HEK293 (cell line): ENCODE measurements at regions not wholly inside any gene's neighbourhood (a gene's known extent, or its start where the extent isn't known, plus 50 kb on each side); places are given as distances from the start of the nearest gene placed in this dataset.

Experiments
- CTCF ChIA-PET: fragments of 350-600 bp; formaldehyde crosslinking; extraction: SDS; loops from one replicate; lab custom pipeline; 2021; ENCODE audit warnings: antibody characterized with exemption; lab: Yijun Ruan, JAX
- POLR2A ChIA-PET: fragments of 300-600 bp; formaldehyde crosslinking; extraction: SDS; loops from one replicate; lab custom pipeline; 2020; ENCODE audit warnings: antibody characterized with exemption, inconsistent platforms; lab: Yijun Ruan, JAX
- H3K27ac ChIP-seq: fragments of 200-500 bp; sonication (Bioruptor generic); 2 replicates; pipeline ENCODE4 v1.5.1; 2014; ENCODE audit warnings: low read depth, low read length, control low read depth, inconsistent platforms; ENCODE audit errors: extremely low read depth
- H3K36me3 ChIP-seq, 2 experiments: fragments of 200-500 bp in 1 of 2; sonication (Bioruptor generic) in 1 of 2; 1 replicate in 1 of 2; 2 replicates in 1 of 2; pipeline ENCODE4 v1.5.1; 2014 to 2017; ENCODE audit warnings: inconsistent platforms in 2 of 2, low read length in 2 of 2; ENCODE audit not compliant: control insufficient read depth in 2 of 2, insufficient read depth in 1 of 2
- H3K4me1 ChIP-seq: fragments of 200-500 bp; sonication (Bioruptor generic); 2 replicates; pipeline ENCODE4 v1.5.1; 2014; ENCODE audit warnings: mild to moderate bottlenecking, low read length, inconsistent platforms; ENCODE audit not compliant: control insufficient read depth, insufficient read depth
- H3K4me3 ChIP-seq: 2 replicates; pipeline ENCODE4 v1.5.1; 2011; ENCODE audit warnings: low read depth, mild to moderate bottlenecking, control low read depth, low read length, moderate library complexity
- H3K9me3 ChIP-seq: fragments of 200-500 bp; sonication (Bioruptor generic); 2 replicates; pipeline ENCODE4 v1.5.1; 2014; ENCODE audit warnings: low read depth, low read length, inconsistent platforms; ENCODE audit not compliant: control insufficient read depth, insufficient read depth
- BCL11A ChIP-seq: fragments of 450-650 bp; formaldehyde crosslinking; IDR thresholded peaks from 2 replicates; pipeline ENCODE4 v1.5.1; 2016; ENCODE audit warnings: low read depth, missing biosample characterization, missing genetic modification characterization
- KLF7 ChIP-seq: fragments of 450-650 bp; formaldehyde crosslinking; IDR thresholded peaks from 2 replicates; pipeline ENCODE4 v1.5.1; 2016; ENCODE audit warnings: missing biosample characterization, missing genetic modification characterization, borderline replicate concordance
- SETDB1 ChIP-seq: IDR thresholded peaks from one replicate; pipeline ENCODE4 v1.6.1; 2017; ENCODE audit warnings: mild to moderate bottlenecking, low read length, moderate library complexity, mixed read lengths; ENCODE audit not compliant: insufficient read length
- YY2 ChIP-seq: fragments of 450-650 bp; formaldehyde crosslinking; IDR thresholded peaks from 2 replicates; pipeline ENCODE4 v1.5.1; 2016; ENCODE audit warnings: missing biosample characterization, missing genetic modification characterization
- ZNF146 ChIP-seq: fragments of 450-650 bp; formaldehyde crosslinking; IDR thresholded peaks from 2 replicates; pipeline ENCODE4 v1.5.1; 2016; ENCODE audit warnings: missing biosample characterization, missing genetic modification characterization
- ZNF157 ChIP-seq: fragments of 450-650 bp; formaldehyde crosslinking; IDR thresholded peaks from 2 replicates; pipeline ENCODE4 v1.5.1; 2016; ENCODE audit warnings: missing biosample characterization, missing genetic modification characterization
- ZNF221 ChIP-seq: fragments of 450-650 bp; formaldehyde crosslinking; IDR thresholded peaks from 2 replicates; pipeline ENCODE4 v1.5.1; 2017; ENCODE audit warnings: missing biosample characterization, missing genetic modification characterization, borderline replicate concordance
- ZNF302 ChIP-seq: fragments of 450-650 bp; formaldehyde crosslinking; IDR thresholded peaks from 2 replicates; pipeline ENCODE4 v1.5.1; 2016; ENCODE audit warnings: missing biosample characterization, missing genetic modification characterization, low read depth
- ZNF433 ChIP-seq: fragments of 450-650 bp; formaldehyde crosslinking; IDR thresholded peaks from 2 replicates; pipeline ENCODE4 v1.5.1; 2016; ENCODE audit warnings: missing biosample characterization, missing genetic modification characterization, low read depth
- ZNF473 ChIP-seq: fragments of 450-650 bp; formaldehyde crosslinking; IDR thresholded peaks from 2 replicates; pipeline ENCODE4 v1.5.1; 2017; ENCODE audit warnings: missing biosample characterization, missing genetic modification characterization
- ZNF514 ChIP-seq: fragments of 450-650 bp; formaldehyde crosslinking; IDR thresholded peaks from 2 replicates; pipeline ENCODE4 v1.5.1; 2016; ENCODE audit warnings: missing biosample characterization, missing genetic modification characterization
- ZNF521 ChIP-seq: fragments of 450-650 bp; formaldehyde crosslinking; IDR thresholded peaks from 2 replicates; pipeline ENCODE4 v1.5.1; 2017; ENCODE audit warnings: missing biosample characterization, mild to moderate bottlenecking, missing genetic modification characterization
- ZNF544 ChIP-seq: fragments of 450-650 bp; formaldehyde crosslinking; IDR thresholded peaks from 2 replicates; pipeline ENCODE4 v1.5.0; 2017; ENCODE audit warnings: missing biosample characterization, missing genetic modification characterization
- ZNF624 ChIP-seq: fragments of 450-650 bp; formaldehyde crosslinking; IDR thresholded peaks from 2 replicates; pipeline ENCODE4 v1.5.1; 2017; ENCODE audit warnings: missing biosample characterization, missing genetic modification characterization
- ZNF660 ChIP-seq: fragments of 450-650 bp; IDR thresholded peaks from 2 replicates; pipeline ENCODE4 v1.5.1; 2018; ENCODE audit warnings: missing biosample characterization, mild to moderate bottlenecking, missing genetic modification characterization
- ZNF777 ChIP-seq: fragments of 450-650 bp; formaldehyde crosslinking; IDR thresholded peaks from 2 replicates; pipeline ENCODE4 v1.5.1; 2017; ENCODE audit warnings: missing biosample characterization, missing genetic modification characterization, borderline replicate concordance
- ZNF791 ChIP-seq: fragments of 450-650 bp; formaldehyde crosslinking; IDR thresholded peaks from 2 replicates; pipeline ENCODE4 v1.5.1; 2016; ENCODE audit warnings: missing biosample characterization, missing genetic modification characterization
- TF ChIP-seq, protein P1 (sequence below): fragments of 450-650 bp; formaldehyde crosslinking; IDR thresholded peaks from 2 replicates; pipeline ENCODE4 v1.5.1; 2016; ENCODE audit warnings: missing biosample characterization, missing genetic modification characterization
- TF ChIP-seq, protein P2 (sequence below): fragments of 450-650 bp; formaldehyde crosslinking; IDR thresholded peaks from 2 replicates; pipeline ENCODE4 v1.5.1; 2016; ENCODE audit warnings: missing biosample characterization, missing genetic modification characterization, low read depth
- TF ChIP-seq, protein P3 (sequence below): fragments of 450-650 bp; formaldehyde crosslinking; IDR thresholded peaks from 2 replicates; pipeline ENCODE4 v1.5.1; 2016; ENCODE audit warnings: missing biosample characterization, missing genetic modification characterization
- TF ChIP-seq, protein P4 (sequence below): fragments of 450-650 bp; formaldehyde crosslinking; IDR thresholded peaks from 2 replicates; pipeline ENCODE4 v1.5.1; 2016; ENCODE audit warnings: missing biosample characterization, missing genetic modification characterization
- TF ChIP-seq, protein P5 (sequence below): fragments of 450-650 bp; formaldehyde crosslinking; IDR thresholded peaks from 2 replicates; pipeline ENCODE4 v1.5.1; 2016; ENCODE audit warnings: missing biosample characterization, missing genetic modification characterization

DNA sequence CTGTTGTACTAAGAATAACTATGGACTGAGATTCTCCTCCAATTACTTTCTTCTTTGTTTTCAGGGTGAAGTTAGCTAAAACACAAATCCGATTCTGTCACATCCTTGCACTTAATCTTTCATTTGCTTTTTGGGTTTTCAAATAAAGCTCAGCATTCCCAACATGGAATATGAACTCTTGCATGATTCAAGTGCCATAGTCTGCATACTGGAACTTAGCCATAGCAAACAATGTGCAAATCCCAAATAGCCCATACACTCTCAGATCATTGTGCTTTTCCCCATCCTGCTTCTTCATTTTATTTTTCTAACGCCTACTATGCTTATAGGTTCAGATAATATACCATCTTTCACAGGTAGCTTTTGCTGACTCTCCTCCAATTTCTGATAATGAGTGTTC, 455.8 kb upstream of the PRMT6 start (continued):
- TF ChIP-seq ZNF433 (no peak), YY2 (tag by site-specific recombination) (no peak), ZNF146 (tag by site-specific recombination) (no peak), KLF7 (tag by site-specific recombination) (no peak)
- TF ChIP-seq, protein P1, sequence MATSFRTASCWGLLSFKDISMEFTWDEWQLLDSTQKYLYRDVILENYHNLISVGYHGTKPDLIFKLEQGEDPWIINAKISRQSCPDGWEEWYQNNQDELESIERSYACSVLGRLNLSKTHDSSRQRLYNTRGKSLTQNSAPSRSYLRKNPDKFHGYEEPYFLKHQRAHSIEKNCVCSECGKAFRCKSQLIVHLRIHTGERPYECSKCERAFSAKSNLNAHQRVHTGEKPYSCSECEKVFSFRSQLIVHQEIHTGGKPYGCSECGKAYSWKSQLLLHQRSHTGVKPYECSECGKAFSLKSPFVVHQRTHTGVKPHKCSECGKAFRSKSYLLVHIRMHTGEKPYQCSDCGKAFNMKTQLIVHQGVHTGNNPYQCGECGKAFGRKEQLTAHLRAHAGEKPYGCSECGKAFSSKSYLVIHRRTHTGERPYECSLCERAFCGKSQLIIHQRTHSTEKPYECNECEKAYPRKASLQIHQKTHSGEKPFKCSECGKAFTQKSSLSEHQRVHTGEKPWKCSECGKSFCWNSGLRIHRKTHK (tag by site-specific recombination), result no peak
- TF ChIP-seq, protein P2, sequence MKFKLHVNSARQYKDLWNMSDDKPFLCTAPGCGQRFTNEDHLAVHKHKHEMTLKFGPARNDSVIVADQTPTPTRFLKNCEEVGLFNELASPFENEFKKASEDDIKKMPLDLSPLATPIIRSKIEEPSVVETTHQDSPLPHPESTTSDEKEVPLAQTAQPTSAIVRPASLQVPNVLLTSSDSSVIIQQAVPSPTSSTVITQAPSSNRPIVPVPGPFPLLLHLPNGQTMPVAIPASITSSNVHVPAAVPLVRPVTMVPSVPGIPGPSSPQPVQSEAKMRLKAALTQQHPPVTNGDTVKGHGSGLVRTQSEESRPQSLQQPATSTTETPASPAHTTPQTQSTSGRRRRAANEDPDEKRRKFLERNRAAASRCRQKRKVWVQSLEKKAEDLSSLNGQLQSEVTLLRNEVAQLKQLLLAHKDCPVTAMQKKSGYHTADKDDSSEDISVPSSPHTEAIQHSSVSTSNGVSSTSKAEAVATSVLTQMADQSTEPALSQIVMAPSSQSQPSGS (tag by site-specific recombination), result no peak
- TF ChIP-seq, all 188 proteins: peak for 0

DNA sequence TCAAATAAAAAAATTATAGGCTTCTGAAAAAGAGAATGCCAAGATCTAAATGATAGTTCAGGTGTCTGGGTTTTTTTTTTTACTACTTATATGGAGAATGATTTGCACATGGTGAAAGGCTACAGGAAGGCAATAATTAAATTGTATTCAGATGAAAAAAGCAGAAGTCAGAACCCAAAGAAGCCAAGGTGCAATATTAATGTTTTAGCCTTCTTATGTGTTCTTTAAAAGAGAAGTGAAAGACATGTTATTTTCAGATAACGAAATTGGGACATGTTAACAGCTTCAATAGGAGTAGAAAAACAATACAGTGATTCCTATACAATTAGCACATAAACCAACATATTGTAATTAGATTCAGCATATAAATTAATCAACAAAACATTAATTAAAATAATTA, 452.9 kb upstream of the PRMT6 start:
- POLR2A ChIA-PET, result no interaction called here
- H3K9me3 ChIP-seq, result no peaks in the 10 kb centered on the region
- TF ChIP-seq ZNF521 (tag by site-specific recombination), result no peak
- no peak for TF ChIP-seq ZNF473
- TF ChIP-seq ZNF157 (tag by site-specific recombination), result no peak
- TF ChIP-seq ZNF514, result no peak
- TF ChIP-seq, protein P3, sequence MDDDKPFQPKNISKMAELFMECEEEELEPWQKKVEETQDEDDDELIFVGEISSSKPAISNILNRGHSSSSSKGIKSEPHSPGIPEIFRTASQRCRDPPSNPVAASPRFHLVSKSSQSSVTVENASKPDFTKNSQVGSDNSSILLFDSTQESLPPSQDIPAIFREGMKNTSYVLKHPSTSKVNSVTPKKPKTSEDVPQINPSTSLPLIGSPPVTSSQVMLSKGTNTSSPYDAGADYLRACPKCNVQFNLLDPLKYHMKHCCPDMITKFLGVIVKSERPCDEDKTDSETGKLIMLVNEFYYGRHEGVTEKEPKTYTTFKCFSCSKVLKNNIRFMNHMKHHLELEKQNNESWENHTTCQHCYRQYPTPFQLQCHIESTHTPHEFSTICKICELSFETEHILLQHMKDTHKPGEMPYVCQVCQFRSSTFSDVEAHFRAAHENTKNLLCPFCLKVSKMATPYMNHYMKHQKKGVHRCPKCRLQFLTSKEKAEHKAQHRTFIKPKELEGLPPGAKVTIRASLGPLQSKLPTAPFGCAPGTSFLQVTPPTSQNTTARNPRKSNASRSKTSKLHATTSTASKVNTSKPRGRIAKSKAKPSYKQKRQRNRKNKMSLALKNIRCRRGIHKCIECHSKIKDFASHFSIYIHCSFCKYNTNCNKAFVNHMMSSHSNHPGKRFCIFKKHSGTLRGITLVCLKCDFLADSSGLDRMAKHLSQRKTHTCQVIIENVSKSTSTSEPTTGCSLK (tag by site-specific recombination), result no peak
- TF ChIP-seq BCL11A (tag by site-specific recombination), result no peak
- no peak for TF ChIP-seq ZNF777 (tag by site-specific recombination)
- no peak for TF ChIP-seq ZNF624 (tag by site-specific recombination)
- no peak overlapping the region for H3K27ac ChIP-seq
- H3K4me1 ChIP-seq, result no peaks in the 10 kb centered on the region
- CTCF ChIA-PET, result no interaction called here
- no peaks in the 10 kb centered on the region for H3K36me3 ChIP-seq
- no peak overlapping the region for H3K4me3 ChIP-seq

DNA sequence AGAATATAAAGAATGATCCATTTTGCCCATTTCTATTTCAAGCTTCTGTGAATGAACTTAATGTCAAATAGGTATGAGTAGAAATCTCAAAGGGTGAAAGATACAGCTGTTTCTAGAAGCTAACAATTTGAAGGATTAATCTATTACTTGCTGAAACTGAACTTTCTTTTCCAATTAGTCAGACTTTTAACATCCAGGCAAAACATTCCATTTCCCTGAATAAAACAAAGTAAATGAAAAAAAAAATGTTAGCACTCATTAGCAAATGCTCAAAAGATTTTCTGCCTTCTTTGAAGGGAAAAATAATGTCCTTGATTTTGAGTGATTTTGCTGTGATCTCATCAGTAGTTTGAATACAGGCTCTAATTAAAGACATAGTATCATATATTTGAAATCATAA, 447.6 kb upstream of the PRMT6 start:
- CTCF ChIA-PET, result no interaction called here
- POLR2A ChIA-PET, result no interaction called here

More for the DNA sequence above, 447.6 kb upstream of the PRMT6 start:
- Histone ChIP-seq H3K4me3 (no peak overlapping the region), H3K36me3 (no peaks in the 10 kb centered on the region), H3K27ac (no peak overlapping the region), H3K9me3 (no peaks in the 10 kb centered on the region), H3K4me1 (no peaks in the 10 kb centered on the region)
- TF ChIP-seq ZNF660 (tag by site-specific recombination) (no peak), ZNF157 (tag by site-specific recombination) (no peak), ZNF544 (tag by site-specific recombination) (no peak), ZNF221 (tag by site-specific recombination) (no peak), ZNF302 (no peak), SETDB1 (no peak), ZNF791 (tag by site-specific recombination) (no peak)
- TF ChIP-seq, protein P4, sequence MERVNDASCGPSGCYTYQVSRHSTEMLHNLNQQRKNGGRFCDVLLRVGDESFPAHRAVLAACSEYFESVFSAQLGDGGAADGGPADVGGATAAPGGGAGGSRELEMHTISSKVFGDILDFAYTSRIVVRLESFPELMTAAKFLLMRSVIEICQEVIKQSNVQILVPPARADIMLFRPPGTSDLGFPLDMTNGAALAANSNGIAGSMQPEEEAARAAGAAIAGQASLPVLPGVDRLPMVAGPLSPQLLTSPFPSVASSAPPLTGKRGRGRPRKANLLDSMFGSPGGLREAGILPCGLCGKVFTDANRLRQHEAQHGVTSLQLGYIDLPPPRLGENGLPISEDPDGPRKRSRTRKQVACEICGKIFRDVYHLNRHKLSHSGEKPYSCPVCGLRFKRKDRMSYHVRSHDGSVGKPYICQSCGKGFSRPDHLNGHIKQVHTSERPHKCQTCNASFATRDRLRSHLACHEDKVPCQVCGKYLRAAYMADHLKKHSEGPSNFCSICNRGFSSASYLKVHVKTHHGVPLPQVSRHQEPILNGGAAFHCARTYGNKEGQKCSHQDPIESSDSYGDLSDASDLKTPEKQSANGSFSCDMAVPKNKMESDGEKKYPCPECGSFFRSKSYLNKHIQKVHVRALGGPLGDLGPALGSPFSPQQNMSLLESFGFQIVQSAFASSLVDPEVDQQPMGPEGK, result no peak
- TF ChIP-seq, protein P2 (tag by site-specific recombination), result no peak
- TF ChIP-seq, protein P5, sequence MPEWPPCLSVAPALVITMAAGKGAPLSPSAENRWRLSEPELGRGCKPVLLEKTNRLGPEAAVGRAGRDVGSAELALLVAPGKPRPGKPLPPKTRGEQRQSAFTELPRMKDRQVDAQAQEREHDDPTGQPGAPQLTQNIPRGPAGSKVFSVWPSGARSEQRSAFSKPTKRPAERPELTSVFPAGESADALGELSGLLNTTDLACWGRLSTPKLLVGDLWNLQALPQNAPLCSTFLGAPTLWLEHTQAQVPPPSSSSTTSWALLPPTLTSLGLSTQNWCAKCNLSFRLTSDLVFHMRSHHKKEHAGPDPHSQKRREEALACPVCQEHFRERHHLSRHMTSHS, result no peak
